OCI-LY7 (cell line): ENCODE measurements at regions not wholly inside any gene's neighbourhood (a gene's known extent, or its start where the extent isn't known, plus 50 kb on each side); places are given as distances from the start of the nearest gene placed in this dataset.

Experiments
- BruUV-seq: library from RNA; stranded (reverse); fragments of 400-500 nt; replicated peaks from 2 replicates; lab custom pipeline; 2021; lab: Mats Ljungman, UMichigan
- CTCF ChIA-PET: fragments of 300-600 bp; sonication (Branson Sonifier 250); formaldehyde crosslinking; loops from one replicate; lab custom pipeline; 2022; ENCODE audit warnings: antibody characterized with exemption; ENCODE audit not compliant: unreplicated experiment; lab: Charles Lee
- POLR2A ChIA-PET: fragments of 300-600 bp; sonication (Branson Sonifier 250); formaldehyde crosslinking; loops from one replicate; lab custom pipeline; 2022; ENCODE audit warnings: antibody characterized with exemption; lab: Charles Lee
- DNase-seq: peaks from one replicate; pipeline ENCODE4 v3.0.0-alpha.2; 2015; ENCODE audit warnings: low spot score
- H2AFZ ChIP-seq: fragments of 200-600 bp; sonication (generic), shearing (Covaris generic); 2 replicates; pipeline ENCODE4 v1.6.1; 2014; ENCODE audit warnings: mild to moderate bottlenecking, antibody characterized with exemption, low read length, moderate library complexity
- H3K27ac ChIP-seq: fragments of 200-600 bp; sonication (generic); 2 replicates; pipeline ENCODE4 v1.5.1; 2014; ENCODE audit warnings: mixed run types, low read depth, mild to moderate bottlenecking, moderate library complexity, low read length, inconsistent platforms; ENCODE audit not compliant: poor library complexity, severe bottlenecking
- H3K36me3 ChIP-seq: fragments of 200-600 bp; sonication (generic); 2 replicates; pipeline ENCODE4 v1.6.1; 2014; ENCODE audit warnings: mild to moderate bottlenecking, antibody characterized with exemption, low read length, moderate library complexity, mixed read lengths; ENCODE audit not compliant: insufficient read depth
- H3K4me1 ChIP-seq: fragments of 200-600 bp; sonication (generic); 2 replicates; pipeline ENCODE4 v1.5.1; 2014; ENCODE audit warnings: mild to moderate bottlenecking, low read length; ENCODE audit not compliant: insufficient read depth, poor library complexity, severe bottlenecking
- H3K4me2 ChIP-seq: fragments of 200-600 bp; sonication (generic); 2 replicates; pipeline ENCODE4 v1.6.1; 2014; ENCODE audit warnings: mild to moderate bottlenecking, low read length
- H3K4me3 ChIP-seq: fragments of 200-600 bp; sonication (generic); 2 replicates; pipeline ENCODE4 v1.5.1; 2014; ENCODE audit warnings: mild to moderate bottlenecking, low read depth, low read length; ENCODE audit not compliant: poor library complexity, severe bottlenecking
- H3K79me2 ChIP-seq: fragments of 200-600 bp; sonication (generic); 2 replicates; pipeline ENCODE4 v1.6.1; 2016; ENCODE audit warnings: low read depth, mild to moderate bottlenecking, low read length, moderate library complexity, mixed read lengths; ENCODE audit not compliant: insufficient read depth
- H3K9me2 ChIP-seq: fragments of 200-600 bp; sonication (generic); 2 replicates; pipeline ENCODE4 v1.6.1; 2016; ENCODE audit warnings: mild to moderate bottlenecking, low read length, mixed read lengths; ENCODE audit not compliant: insufficient read depth
- H3K9me3 ChIP-seq: fragments of 200-600 bp; sonication (generic); 2 replicates; pipeline ENCODE4 v1.6.1; 2014; ENCODE audit warnings: mild to moderate bottlenecking, mixed run types, low read length, mixed read lengths
- H4K20me1 ChIP-seq: fragments of 200-600 bp; sonication (generic); 2 replicates; pipeline ENCODE4 v1.6.1; 2014; ENCODE audit warnings: mild to moderate bottlenecking, antibody characterized with exemption, low read length, moderate library complexity, mixed read lengths; ENCODE audit not compliant: insufficient read depth
- CTCF ChIP-seq: fragments of 200-600 bp; sonication (generic); conservative IDR thresholded peaks from 2 replicates; pipeline ENCODE4 v1.5.1; 2014; ENCODE audit warnings: mild to moderate bottlenecking, antibody characterized with exemption, low read length, moderate library complexity, mixed read lengths
- EZH2phosphoT487 ChIP-seq: fragments of 200-600 bp; sonication (generic); IDR thresholded peaks from 2 replicates; pipeline ENCODE4 v1.6.1; 2018; ENCODE audit warnings: low read depth, borderline replicate concordance, mild to moderate bottlenecking, mixed run types, antibody characterized with exemption, low read length, moderate library complexity, mixed read lengths
- intact Hi-C: fragments of 100-400 bp; cut with micrococcal nuclease; formaldehyde crosslinking; loops from one replicate; pipeline ENCODE4 v1.10.0; 2022; ENCODE audit not compliant: unreplicated experiment

- ChIA-PET CTCF (no interaction called here), POLR2A (interaction anchor here (1.0 to 1.8 kb wide), 2 partner anchors 9 to 31 kb away, joined by 3 to 5 read pairs; no protein-coding TSS in a partner anchor)
- no peaks in the 10 kb centered on the region for H4K20me1 ChIP-seq
- H3K79me2 ChIP-seq, result no peaks in the 10 kb centered on the region
- BruUV-seq, result no TSS peak
- H3K36me3 ChIP-seq, result no peaks in the 10 kb centered on the region; the same call in 1 of the 2 replicates
- no peak overlapping the region for H3K4me2 ChIP-seq
- no peak overlapping the region for H3K4me3 ChIP-seq
- H3K4me1 ChIP-seq, result peaks cover 35% of the 10 kb centered on the region
- H3K9me2 ChIP-seq, result no peaks in the 10 kb centered on the region
- no peak overlapping the region for H2AFZ ChIP-seq
- TF ChIP-seq EZH2phosphoT487 (no peak), CTCF (no peak)
- H3K9me3 ChIP-seq, result no peaks in the 10 kb centered on the region; the same call in 1 of the 2 replicates
- no peak overlapping the region for H3K27ac ChIP-seq
- DNase-seq, result no peak
- intact Hi-C loops, result loop anchor here (10.0 kb wide), 1 partner anchor 568 kb away; no protein-coding TSS in a partner anchor
Measured at GRCh38 chr14:65256714-65257113, 154.4 kb upstream of the MAX start.

GRCh38 chr14:65257425-65257824 is 155.1 kb upstream of the FUT8 start:
- no TSS peak for BruUV-seq
- intact Hi-C loops, result loop anchor here (10.0 kb wide), 1 partner anchor 567 kb away; no protein-coding TSS in a partner anchor
- Histone ChIP-seq H4K20me1 (no peaks in the 10 kb centered on the region), H3K4me2 (no peak overlapping the region), H2AFZ (no peak overlapping the region), H3K4me3 (no peak overlapping the region), H3K9me3 (no peaks in the 10 kb centered on the region; the same call in 1 of the 2 replicates), H3K4me1 (peaks cover 31% of the 10 kb centered on the region), H3K9me2 (no peaks in the 10 kb centered on the region), H3K36me3 (no peaks in the 10 kb centered on the region; the same call in 1 of the 2 replicates), H3K27ac (no peak overlapping the region), H3K79me2 (no peaks in the 10 kb centered on the region)
- ChIA-PET CTCF (no interaction called here), POLR2A (interaction anchor here (1.0 to 1.8 kb wide), 2 partner anchors 10 to 30 kb away, joined by 3 to 5 read pairs; no protein-coding TSS in a partner anchor)
- no peak for TF ChIP-seq CTCF
- TF ChIP-seq EZH2phosphoT487, result no peak
- DNase-seq, result no peak

- POLR2A ChIA-PET, result interaction anchor here (0.7 kb wide), 1 partner anchor 35 kb away, joined by 3 read pairs; no protein-coding TSS in a partner anchor
- no peak overlapping the region for H3K4me2 ChIP-seq
- no peak overlapping the region for H2AFZ ChIP-seq
- no peaks in the 10 kb centered on the region; the same call in 1 of the 2 replicates for H3K36me3 ChIP-seq
- H3K79me2 ChIP-seq, result no peaks in the 10 kb centered on the region
- H3K27ac ChIP-seq, result no peak overlapping the region
- CTCF ChIA-PET, result no interaction called here
- no peak for DNase-seq
- H3K9me2 ChIP-seq, result no peaks in the 10 kb centered on the region
- H3K4me3 ChIP-seq, result no peak overlapping the region
- BruUV-seq, result no TSS peak
- no peak for TF ChIP-seq EZH2phosphoT487
- TF ChIP-seq CTCF, result no peak
- H3K4me1 ChIP-seq, result peaks cover 21% of the 10 kb centered on the region
- intact Hi-C loops, result loop anchor here (10.0 kb wide), 1 partner anchor 566 kb away; no protein-coding TSS in a partner anchor
- no peaks in the 10 kb centered on the region for H4K20me1 ChIP-seq
- H3K9me3 ChIP-seq, result no peaks in the 10 kb centered on the region; the same call in 1 of the 2 replicates
Measured at GRCh38 chr14:65258391-65258790, 154.1 kb upstream of the FUT8 start.
